OCI-LY3 (cell line): ENCODE measurements at regions not wholly inside any gene's neighbourhood (a gene's known extent, or its start where the extent isn't known, plus 50 kb on each side); places are given as distances from the start of the nearest gene placed in this dataset.

Source experiments
- H2AFZ ChIP-seq: fragments of 200-600, 300-600 bp; shearing (Covaris generic); 2 replicates; pipeline ENCODE4 v1.6.0; 2014; ENCODE audit warnings: antibody characterized with exemption, low read depth, low read length
- H3K27ac ChIP-seq: fragments of 200-600, 300-600 bp; sonication (generic); 2 replicates; pipeline ENCODE4 v1.5.1; 2014; ENCODE audit warnings: mild to moderate bottlenecking, low read length, moderate library complexity, mixed read lengths
- H3K27me3 ChIP-seq: fragments of 200-600, 300-600 bp; sonication (generic); 2 replicates; pipeline ENCODE4 v1.6.1; 2014; ENCODE audit warnings: low read depth, low read length, mixed read lengths
- H3K36me3 ChIP-seq: fragments of 200-600, 300-600 bp; sonication (generic); replicated peaks from 2 replicates; pipeline ENCODE3; 2014; ENCODE audit warnings: low read depth, low read length, mixed read lengths
- H3K4me1 ChIP-seq: fragments of 300-600, 200-600 bp; sonication (generic); 2 replicates; pipeline ENCODE4 v1.6.1; 2014; ENCODE audit warnings: low read length, mixed read lengths
- H3K4me2 ChIP-seq: fragments of 200-600, 300-600 bp; sonication (generic); 2 replicates; pipeline ENCODE4 v1.6.1; 2014; ENCODE audit warnings: low read length, mixed read lengths
- H3K4me3 ChIP-seq: fragments of 300-600, 200-600 bp; sonication (generic); 2 replicates; pipeline ENCODE4 v1.5.1; 2014; ENCODE audit warnings: antibody characterized with exemption, mild to moderate bottlenecking, low read length, moderate library complexity
- H3K79me2 ChIP-seq: fragments of 300-600, 200-600 bp; shearing (Covaris generic); 2 replicates; pipeline ENCODE4 v1.6.1; 2014; ENCODE audit warnings: mild to moderate bottlenecking, low read length, mixed read lengths
- H3K9ac ChIP-seq: fragments of 300-600, 200-600 bp; shearing (Covaris generic); 2 replicates; pipeline ENCODE4 v1.6.0; 2014; ENCODE audit warnings: mild to moderate bottlenecking, low read length, moderate library complexity
- H3K9me3 ChIP-seq: fragments of 200-600, 300-600 bp; shearing (Covaris generic); 2 replicates; pipeline ENCODE4 v1.6.1; 2014; ENCODE audit warnings: low read length, mixed read lengths; ENCODE audit not compliant: insufficient read depth
- H4K20me1 ChIP-seq: fragments of 200-600, 300-600 bp; sonication (generic); 2 replicates; pipeline ENCODE4 v1.6.1; 2016; ENCODE audit warnings: low read length, mixed read lengths; ENCODE audit not compliant: insufficient read depth
- EZH2phosphoT487 ChIP-seq: fragments of 200-600 bp; shearing (Covaris generic); IDR thresholded peaks from 2 replicates; pipeline ENCODE4 v1.6.1; 2018; ENCODE audit warnings: antibody characterized with exemption, mixed run types, low read depth
- TF ChIP-seq, protein P1 (sequence below): fragments of 200-600, 300-600 bp; sonication (generic); IDR thresholded peaks from 2 replicates; pipeline ENCODE4 v1.5.1; 2014; ENCODE audit warnings: antibody characterized with exemption, low read length, low read depth

GRCh38 chr4:128725405-128726055 is 84.0 kb upstream of the JADE1 start:
- Histone ChIP-seq H3K4me1 (peaks cover 8% of the 10 kb centered on the region), H3K4me2 (no peak overlapping the region), H3K27me3 (no peaks in the 10 kb centered on the region), H3K27ac (no peak overlapping the region), H3K36me3 (no peaks in the 10 kb centered on the region), H3K79me2 (no peaks in the 10 kb centered on the region), H3K9ac (no peak overlapping the region), H4K20me1 (no peaks in the 10 kb centered on the region), H2AFZ (no peak overlapping the region), H3K9me3 (no peaks in the 10 kb centered on the region), H3K4me3 (no peak overlapping the region)
- TF ChIP-seq EZH2phosphoT487: no peak
- TF ChIP-seq, protein P1, sequence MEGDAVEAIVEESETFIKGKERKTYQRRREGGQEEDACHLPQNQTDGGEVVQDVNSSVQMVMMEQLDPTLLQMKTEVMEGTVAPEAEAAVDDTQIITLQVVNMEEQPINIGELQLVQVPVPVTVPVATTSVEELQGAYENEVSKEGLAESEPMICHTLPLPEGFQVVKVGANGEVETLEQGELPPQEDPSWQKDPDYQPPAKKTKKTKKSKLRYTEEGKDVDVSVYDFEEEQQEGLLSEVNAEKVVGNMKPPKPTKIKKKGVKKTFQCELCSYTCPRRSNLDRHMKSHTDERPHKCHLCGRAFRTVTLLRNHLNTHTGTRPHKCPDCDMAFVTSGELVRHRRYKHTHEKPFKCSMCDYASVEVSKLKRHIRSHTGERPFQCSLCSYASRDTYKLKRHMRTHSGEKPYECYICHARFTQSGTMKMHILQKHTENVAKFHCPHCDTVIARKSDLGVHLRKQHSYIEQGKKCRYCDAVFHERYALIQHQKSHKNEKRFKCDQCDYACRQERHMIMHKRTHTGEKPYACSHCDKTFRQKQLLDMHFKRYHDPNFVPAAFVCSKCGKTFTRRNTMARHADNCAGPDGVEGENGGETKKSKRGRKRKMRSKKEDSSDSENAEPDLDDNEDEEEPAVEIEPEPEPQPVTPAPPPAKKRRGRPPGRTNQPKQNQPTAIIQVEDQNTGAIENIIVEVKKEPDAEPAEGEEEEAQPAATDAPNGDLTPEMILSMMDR: no peak

GRCh38 chr4:128722911-128723310 is 86.6 kb upstream of the JADE1 start:
- TF ChIP-seq, protein P1: no peak
- no peak for TF ChIP-seq EZH2phosphoT487
- H3K4me1 ChIP-seq: peaks cover 8% of the 10 kb centered on the region
- no peak overlapping the region for H3K9ac ChIP-seq
- H3K36me3 ChIP-seq: no peaks in the 10 kb centered on the region
- H3K9me3 ChIP-seq: no peaks in the 10 kb centered on the region
- H3K4me3 ChIP-seq: no peak overlapping the region
- H3K27me3 ChIP-seq: 0 out of 2 replicates have a peak, but pooled peaks cover 3% of the 10 kb centered on the region
- no peaks in the 10 kb centered on the region for H3K79me2 ChIP-seq
- H2AFZ ChIP-seq: no peak overlapping the region
- no peaks in the 10 kb centered on the region for H4K20me1 ChIP-seq
- no peak overlapping the region for H3K4me2 ChIP-seq
- no peak overlapping the region for H3K27ac ChIP-seq

DNA sequence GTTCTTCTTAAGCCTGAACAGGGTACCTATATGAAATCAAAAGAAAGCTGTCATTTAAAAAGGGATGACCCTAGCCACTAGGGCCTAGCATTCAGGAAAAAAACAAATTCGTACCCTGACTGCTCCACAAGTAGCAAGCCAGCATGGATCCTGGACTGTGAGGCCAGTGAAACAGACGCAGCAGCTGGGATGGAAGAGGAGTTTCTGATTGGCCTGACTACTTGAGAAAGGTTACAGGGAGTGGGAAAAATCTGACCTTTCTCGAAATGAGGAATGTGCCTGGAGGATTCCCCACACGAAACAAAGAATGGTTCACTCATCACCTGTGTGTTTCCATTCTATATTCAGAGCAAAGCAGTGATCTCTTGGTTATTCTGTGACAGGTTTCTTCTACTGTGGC is 87.6 kb upstream of the JADE1 start:
- H3K4me1 ChIP-seq: peaks cover 8% of the 10 kb centered on the region
- H4K20me1 ChIP-seq: no peaks in the 10 kb centered on the region
- no peak overlapping the region for H3K9ac ChIP-seq
- H3K4me3 ChIP-seq: no peak overlapping the region
- H3K9me3 ChIP-seq: no peaks in the 10 kb centered on the region
- no peak for TF ChIP-seq EZH2phosphoT487
- TF ChIP-seq, protein P1: no peak
- no peaks in the 10 kb centered on the region for H3K79me2 ChIP-seq
- H3K36me3 ChIP-seq: no peaks in the 10 kb centered on the region
- H3K27me3 ChIP-seq: 0 out of 2 replicates have a peak, but pooled peaks cover 3% of the 10 kb centered on the region
- no peak overlapping the region for H2AFZ ChIP-seq
- no peak overlapping the region for H3K4me2 ChIP-seq
- no peak overlapping the region for H3K27ac ChIP-seq

GRCh38 chr4:128720270-128720669 is 89.2 kb upstream of the JADE1 start:
- Histone ChIP-seq H3K27ac (no peak overlapping the region), H3K27me3 (0 out of 2 replicates have a peak, but pooled peaks cover 3% of the 10 kb centered on the region), H3K9me3 (no peaks in the 10 kb centered on the region), H3K9ac (no peak overlapping the region), H3K79me2 (no peaks in the 10 kb centered on the region), H3K4me3 (no peak overlapping the region), H3K4me2 (no peak overlapping the region), H3K36me3 (no peaks in the 10 kb centered on the region), H3K4me1 (no peaks in the 10 kb centered on the region), H2AFZ (no peak overlapping the region), H4K20me1 (no peaks in the 10 kb centered on the region)
- TF ChIP-seq EZH2phosphoT487: no peak
- TF ChIP-seq, protein P1: no peak
